ENCODE measurements at regions not wholly inside any gene's neighbourhood (a gene's known extent, or its start where the extent isn't known, plus 50 kb on each side); places are given as distances from the start of the nearest gene placed in this dataset.

GRCh38 chr11:80448709-80449108, 1007.9 kb upstream of the TENM4 start:
- H3K27me3 ChIP-seq (ENCODE audit: insufficient read depth, insufficient read length): no peaks in the 10 kb centered on the region
- no peak for DNase-seq (ENCODE audit: low read depth, low spot score)
- no peaks in the 10 kb centered on the region for H3K9me3 ChIP-seq (ENCODE audit: insufficient read depth, low read length)
- no peak overlapping the region for H3K4me3 ChIP-seq (ENCODE audit: insufficient read length, low read depth)
- H3K9ac ChIP-seq (ENCODE audit: insufficient read length, low read depth): no peak overlapping the region
- no peak for TF ChIP-seq YY1 (IDR thresholded peaks at IDR 0.05; ENCODE audit: insufficient read depth, insufficient read length)
- TF ChIP-seq SUZ12 (IDR thresholded peaks at IDR 0.05; ENCODE audit: extremely low read depth, insufficient read depth, insufficient read length): no peak
- TF ChIP-seq ZNF274 (IDR thresholded peaks at IDR 0.05; ENCODE audit: low read depth, low read length): no peak
- no peaks in the 10 kb centered on the region for H3K36me3 ChIP-seq (ENCODE audit: insufficient read depth, insufficient read length, low read length)
- H3K4me1 ChIP-seq (ENCODE audit: insufficient read depth, insufficient read length): no peaks in the 10 kb centered on the region

DNA sequence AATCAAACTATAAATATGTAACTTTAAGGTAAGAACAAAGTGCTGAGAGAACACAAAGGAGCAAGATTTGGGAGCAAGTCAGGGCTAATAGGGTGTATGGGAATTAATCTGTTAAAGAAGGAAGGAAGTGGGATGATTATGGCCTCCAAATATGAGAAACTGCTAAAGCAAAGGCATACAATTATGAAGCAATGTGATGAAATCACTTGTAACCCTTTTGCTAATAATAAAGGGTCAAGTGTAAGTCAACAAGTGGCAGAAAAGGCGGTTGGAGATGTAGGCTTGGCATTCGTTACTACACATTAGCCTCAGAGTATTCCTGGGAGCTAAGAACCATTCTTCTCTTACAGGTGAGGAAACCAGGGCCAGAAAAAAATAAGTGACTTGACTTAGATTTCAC, 1002.3 kb upstream of the TENM4 start:
- Histone ChIP-seq H3K36me3 (ENCODE audit: insufficient read depth, insufficient read length, low read length) (no peaks in the 10 kb centered on the region), H3K4me3 (ENCODE audit: insufficient read length, low read depth) (no peak overlapping the region), H3K4me1 (ENCODE audit: insufficient read depth, insufficient read length) (no peaks in the 10 kb centered on the region), H3K9me3 (ENCODE audit: insufficient read depth, low read length) (no peaks in the 10 kb centered on the region), H3K9ac (ENCODE audit: insufficient read length, low read depth) (no peak overlapping the region), H3K27me3 (ENCODE audit: insufficient read depth, insufficient read length) (no peaks in the 10 kb centered on the region)
- TF ChIP-seq YY1 (IDR thresholded peaks at IDR 0.05; ENCODE audit: insufficient read depth, insufficient read length): no peak
- TF ChIP-seq SUZ12 (IDR thresholded peaks at IDR 0.05; ENCODE audit: extremely low read depth, insufficient read depth, insufficient read length): no peak
- TF ChIP-seq ZNF274 (IDR thresholded peaks at IDR 0.05; ENCODE audit: low read depth, low read length): no peak
- no peak for DNase-seq (ENCODE audit: low read depth, low spot score)

DNA sequence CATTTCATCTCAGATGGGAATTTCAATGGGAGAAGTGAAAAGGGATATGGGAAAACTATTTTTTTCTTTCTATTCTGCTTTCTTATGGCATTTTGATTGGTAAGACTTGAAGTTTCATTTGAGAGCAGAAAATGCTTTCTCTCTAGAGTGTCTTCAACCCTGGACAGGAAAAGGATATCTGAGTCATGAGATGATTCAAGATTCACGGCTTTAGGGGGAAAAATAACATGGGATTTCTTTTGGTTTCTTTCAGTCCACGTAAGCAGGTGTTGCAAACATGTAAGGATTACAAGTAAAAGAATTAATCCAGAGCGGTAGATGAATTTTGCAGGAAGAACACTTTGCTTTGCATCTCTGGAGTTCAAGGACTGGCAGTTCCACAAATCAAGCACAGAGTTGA, 1001.0 kb upstream of the TENM4 start:
- Histone ChIP-seq H3K4me3 (ENCODE audit: insufficient read length, low read depth) (no peak overlapping the region), H3K9ac (ENCODE audit: insufficient read length, low read depth) (no peak overlapping the region), H3K4me1 (ENCODE audit: insufficient read depth, insufficient read length) (no peaks in the 10 kb centered on the region), H3K27me3 (ENCODE audit: insufficient read depth, insufficient read length) (no peaks in the 10 kb centered on the region), H3K9me3 (ENCODE audit: insufficient read depth, low read length) (no peaks in the 10 kb centered on the region), H3K36me3 (ENCODE audit: insufficient read depth, insufficient read length, low read length) (no peaks in the 10 kb centered on the region)
- DNase-seq (ENCODE audit: low read depth, low spot score): no peak
- TF ChIP-seq SUZ12 (IDR thresholded peaks at IDR 0.05; ENCODE audit: extremely low read depth, insufficient read depth, insufficient read length): no peak
- TF ChIP-seq YY1 (IDR thresholded peaks at IDR 0.05; ENCODE audit: insufficient read depth, insufficient read length): no peak
- TF ChIP-seq ZNF274 (IDR thresholded peaks at IDR 0.05; ENCODE audit: low read depth, low read length): no peak

DNA sequence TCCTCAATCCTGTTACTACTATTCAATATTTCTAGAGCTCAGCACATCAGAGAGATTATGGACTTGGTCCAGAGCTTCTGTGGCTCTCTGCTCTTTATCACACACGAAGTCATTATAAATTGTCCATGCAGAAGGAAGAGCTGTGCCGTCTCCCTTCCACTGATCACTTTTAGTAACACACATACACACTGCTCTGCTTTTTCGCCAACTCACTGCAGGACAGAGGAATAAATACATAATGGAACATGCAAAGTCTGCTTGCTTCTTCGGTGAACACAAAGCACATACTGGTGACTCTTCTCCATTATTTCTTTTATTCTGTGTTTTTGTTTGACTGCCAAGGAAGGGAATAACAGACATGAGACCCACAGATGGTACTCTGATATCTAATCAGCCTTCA, 1000.0 kb upstream of the TENM4 start:
- H3K9me3 ChIP-seq (ENCODE audit: insufficient read depth, low read length): no peaks in the 10 kb centered on the region
- no peak for DNase-seq (ENCODE audit: low read depth, low spot score)

DNA sequence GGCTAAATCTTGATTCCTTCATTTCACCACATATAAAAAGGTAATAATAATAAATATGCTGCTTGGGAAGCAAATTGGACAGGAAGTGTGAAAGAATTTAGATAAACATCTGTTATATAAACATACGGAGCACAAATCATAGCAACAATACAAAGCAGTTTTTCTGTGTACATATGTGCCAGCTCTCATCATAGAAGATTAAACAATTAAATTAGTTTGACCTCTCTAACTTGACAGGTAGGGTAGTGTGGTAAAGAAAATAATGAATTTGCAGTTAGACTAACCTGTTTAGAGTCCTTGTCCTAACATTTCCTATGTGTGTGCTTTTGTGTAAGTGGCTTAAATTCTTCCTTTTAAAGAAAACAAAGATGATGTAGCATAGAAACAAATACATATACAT, 995.7 kb upstream of the TENM4 start:
- TF ChIP-seq ZNF274 (IDR thresholded peaks at IDR 0.05; ENCODE audit: low read depth, low read length) (no peak), SUZ12 (IDR thresholded peaks at IDR 0.05; ENCODE audit: extremely low read depth, insufficient read depth, insufficient read length) (no peak), YY1 (IDR thresholded peaks at IDR 0.05; ENCODE audit: insufficient read depth, insufficient read length) (no peak)
- no peaks in the 10 kb centered on the region for H3K27me3 ChIP-seq (ENCODE audit: insufficient read depth, insufficient read length)
- H3K4me1 ChIP-seq (ENCODE audit: insufficient read depth, insufficient read length): no peaks in the 10 kb centered on the region
- no peak for DNase-seq (ENCODE audit: low read depth, low spot score)
- no peaks in the 10 kb centered on the region for H3K9me3 ChIP-seq (ENCODE audit: insufficient read depth, low read length)
- H3K36me3 ChIP-seq (ENCODE audit: insufficient read depth, insufficient read length, low read length): no peaks in the 10 kb centered on the region
- H3K4me3 ChIP-seq (ENCODE audit: insufficient read length, low read depth): no peak overlapping the region
- H3K9ac ChIP-seq (ENCODE audit: insufficient read length, low read depth): no peak overlapping the region

More for the DNA sequence above, 1000.0 kb upstream of the TENM4 start:
- Histone ChIP-seq H3K9ac (ENCODE audit: insufficient read length, low read depth) (no peak overlapping the region), H3K4me3 (ENCODE audit: insufficient read length, low read depth) (no peak overlapping the region), H3K36me3 (ENCODE audit: insufficient read depth, insufficient read length, low read length) (no peaks in the 10 kb centered on the region), H3K4me1 (ENCODE audit: insufficient read depth, insufficient read length) (no peaks in the 10 kb centered on the region), H3K27me3 (ENCODE audit: insufficient read depth, insufficient read length) (no peaks in the 10 kb centered on the region)
- TF ChIP-seq SUZ12 (IDR thresholded peaks at IDR 0.05; ENCODE audit: extremely low read depth, insufficient read depth, insufficient read length): no peak
- no peak for TF ChIP-seq ZNF274 (IDR thresholded peaks at IDR 0.05; ENCODE audit: low read depth, low read length)
- TF ChIP-seq YY1 (IDR thresholded peaks at IDR 0.05; ENCODE audit: insufficient read depth, insufficient read length): no peak

GRCh38 chr11:80435345-80435744, 994.5 kb upstream of the TENM4 start:
- TF ChIP-seq YY1 (IDR thresholded peaks at IDR 0.05; ENCODE audit: insufficient read depth, insufficient read length): no peak
- TF ChIP-seq SUZ12 (IDR thresholded peaks at IDR 0.05; ENCODE audit: extremely low read depth, insufficient read depth, insufficient read length): no peak
- no peak for TF ChIP-seq ZNF274 (IDR thresholded peaks at IDR 0.05; ENCODE audit: low read depth, low read length)
- DNase-seq (ENCODE audit: low read depth, low spot score): no peak
- H3K4me1 ChIP-seq (ENCODE audit: insufficient read depth, insufficient read length): no peaks in the 10 kb centered on the region
- no peaks in the 10 kb centered on the region for H3K27me3 ChIP-seq (ENCODE audit: insufficient read depth, insufficient read length)
- no peaks in the 10 kb centered on the region for H3K36me3 ChIP-seq (ENCODE audit: insufficient read depth, insufficient read length, low read length)
- H3K4me3 ChIP-seq (ENCODE audit: insufficient read length, low read depth): no peak overlapping the region
- no peak overlapping the region for H3K9ac ChIP-seq (ENCODE audit: insufficient read length, low read depth)
- H3K9me3 ChIP-seq (ENCODE audit: insufficient read depth, low read length): no peaks in the 10 kb centered on the region

GRCh38 chr11:80432057-80432456, 991.2 kb upstream of the TENM4 start:
- no peaks in the 10 kb centered on the region for H3K27me3 ChIP-seq (ENCODE audit: insufficient read depth, insufficient read length)
- H3K9ac ChIP-seq (ENCODE audit: insufficient read length, low read depth): no peak overlapping the region
- no peaks in the 10 kb centered on the region for H3K9me3 ChIP-seq (ENCODE audit: insufficient read depth, low read length)
- DNase-seq (ENCODE audit: low read depth, low spot score): no peak
- H3K36me3 ChIP-seq (ENCODE audit: insufficient read depth, insufficient read length, low read length): no peaks in the 10 kb centered on the region
- TF ChIP-seq YY1 (IDR thresholded peaks at IDR 0.05; ENCODE audit: insufficient read depth, insufficient read length) (no peak), ZNF274 (IDR thresholded peaks at IDR 0.05; ENCODE audit: low read depth, low read length) (no peak), SUZ12 (IDR thresholded peaks at IDR 0.05; ENCODE audit: extremely low read depth, insufficient read depth, insufficient read length) (no peak)
- H3K4me3 ChIP-seq (ENCODE audit: insufficient read length, low read depth): no peak overlapping the region
- no peaks in the 10 kb centered on the region for H3K4me1 ChIP-seq (ENCODE audit: insufficient read depth, insufficient read length)
